SK-N-MC (cell line): ENCODE measurements at regions not wholly inside any gene's neighbourhood (a gene's known extent, or its start where the extent isn't known, plus 50 kb on each side); places are given as distances from the start of the nearest gene placed in this dataset.
"Not testable (repeated sequence)": the region's sequence is repeated elsewhere in the genome, so short reads cannot be mapped to it uniquely, and the experiment has no call there.

Experiments used
- DNase-seq: peaks from one replicate; pipeline ENCODE4 v3.0.0-alpha.2; 2011; ENCODE audit warnings: low read depth, low spot score
- H3K27ac ChIP-seq: fragments of 200-600 bp; sonication (generic); 2 replicates; pipeline ENCODE4 v1.5.1; 2016; ENCODE audit warnings: mixed run types
- H3K36me3 ChIP-seq: fragments of 200-600 bp; sonication (generic); 2 replicates; pipeline ENCODE4 v1.6.1; 2017; ENCODE audit warnings: antibody characterized with exemption, low read length, mixed read lengths; ENCODE audit not compliant: insufficient read depth
- H3K4me3 ChIP-seq: fragments of 200-600 bp; sonication (generic); 2 replicates; pipeline ENCODE4 v1.5.1; 2016
- H3K9ac ChIP-seq: fragments of 200-600 bp; sonication (generic); 2 replicates; pipeline ENCODE4 v1.8.0; 2017; ENCODE audit warnings: mixed run types, mixed read lengths; ENCODE audit not compliant: insufficient read length
- H3K9me3 ChIP-seq: fragments of 200-600 bp; sonication (generic); 2 replicates; pipeline ENCODE4 v1.6.1; 2017; ENCODE audit warnings: low read depth, mild to moderate bottlenecking, antibody characterized with exemption, low read length, moderate library complexity, mixed read lengths
- EZH2 ChIP-seq: fragments of 200-600 bp; sonication (generic); IDR thresholded peaks from one replicate; pipeline ENCODE4 v1.6.1; 2017; ENCODE audit warnings: antibody characterized with exemption
- FOXP2 ChIP-seq: optimal IDR thresholded peaks from 2 replicates; pipeline ENCODE3; 2011; ENCODE audit warnings: mild to moderate bottlenecking, moderate library complexity; ENCODE audit not compliant: insufficient read depth; ENCODE audit errors: extremely low read length, control extremely low read depth
- POLR2AphosphoS5 ChIP-seq: IDR thresholded peaks from 2 replicates; pipeline ENCODE4 v1.6.1; 2012; ENCODE audit warnings: mild to moderate bottlenecking, low read depth, low read length, borderline replicate concordance

GRCh38 chr3:75248974-75249373 is 415.2 kb upstream of the FRG2C start:
- no peak overlapping the region for H3K9ac ChIP-seq
- no peaks in the 10 kb centered on the region for H3K9me3 ChIP-seq
- DNase-seq, result no peak
- TF ChIP-seq POLR2AphosphoS5 (no peak), EZH2 (no peak), FOXP2 (no peak)
- H3K36me3 ChIP-seq, result no peaks in the 10 kb centered on the region
- no peak overlapping the region for H3K4me3 ChIP-seq
- no peak overlapping the region for H3K27ac ChIP-seq

GRCh38 chr3:75254685-75255084 is 409.4 kb upstream of the FRG2C start:
- Histone ChIP-seq H3K27ac (no peak overlapping the region), H3K4me3 (no peak overlapping the region), H3K9me3 (no peaks in the 10 kb centered on the region), H3K9ac (no peak overlapping the region), H3K36me3 (no peaks in the 10 kb centered on the region)
- TF ChIP-seq EZH2, result no peak
- no peak for TF ChIP-seq POLR2AphosphoS5
- no peak for TF ChIP-seq FOXP2
- no peak for DNase-seq

DNA sequence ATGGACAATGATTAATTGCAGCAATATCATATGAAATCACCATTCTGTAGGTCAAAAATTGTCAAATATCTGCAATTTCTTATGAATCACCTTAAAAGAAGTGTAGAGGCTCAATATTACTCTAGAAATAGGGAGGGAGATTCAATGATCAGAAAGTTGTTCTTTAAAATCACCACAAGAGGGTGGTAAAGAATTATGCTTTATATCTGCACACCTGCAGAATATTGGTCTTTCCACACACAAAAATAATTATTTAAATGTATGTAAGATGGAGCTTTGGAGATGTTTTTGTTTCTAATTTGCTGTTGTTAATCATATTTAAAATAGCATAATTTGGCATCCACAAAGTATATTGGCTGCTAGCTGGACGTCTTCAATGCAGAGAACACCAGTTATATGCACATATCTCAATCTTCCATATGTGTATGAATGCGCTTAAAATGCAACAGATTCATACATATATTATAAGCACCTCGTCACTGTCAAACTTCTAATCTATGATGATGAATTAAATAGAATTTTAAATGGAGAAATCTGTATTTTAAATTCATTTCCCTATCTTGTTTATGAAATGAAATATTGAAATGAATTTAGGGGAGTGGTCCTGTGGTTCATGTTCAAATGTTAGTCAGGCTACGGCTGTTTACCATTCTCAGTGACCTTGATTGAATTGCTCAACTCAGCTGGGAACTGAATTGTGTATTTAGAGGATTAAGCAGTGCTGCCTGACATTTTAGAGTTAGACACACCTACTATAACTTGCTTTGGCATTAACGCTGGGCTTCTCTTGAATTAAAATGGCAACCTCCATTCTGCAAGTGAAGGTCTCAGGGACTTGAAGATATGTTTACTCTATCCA is 405.1 kb upstream of the FRG2C start:
- DNase-seq, H3K9me3 ChIP-seq: not testable (repeated sequence)

DNA sequence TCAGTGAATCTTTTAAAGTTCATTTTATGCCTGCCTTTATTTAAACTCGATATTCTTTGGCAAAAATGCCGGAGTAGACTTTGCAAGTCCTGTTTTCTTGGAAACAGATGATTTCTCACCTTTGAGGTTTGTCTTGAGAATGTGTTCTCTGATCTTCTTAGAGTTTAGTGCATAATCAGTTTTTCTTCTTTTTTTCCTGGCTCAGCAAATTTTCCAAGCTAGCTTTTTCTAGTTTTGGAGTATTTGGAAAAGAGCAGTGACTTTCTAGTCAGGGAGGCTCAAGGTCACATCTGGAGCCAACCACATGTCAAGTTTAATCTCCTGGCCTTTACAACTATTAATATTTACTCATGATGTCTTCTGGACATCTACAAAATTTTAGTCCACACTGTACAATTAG is 403.2 kb upstream of the FRG2C start:
- H3K4me3 ChIP-seq, H3K36me3 ChIP-seq, H3K9ac ChIP-seq, DNase-seq, H3K9me3 ChIP-seq, H3K27ac ChIP-seq: not testable (repeated sequence)

More for the DNA sequence above, 405.1 kb upstream of the FRG2C start:
- not testable (repeated sequence) for H3K9ac ChIP-seq, H3K36me3 ChIP-seq, H3K4me3 ChIP-seq, H3K27ac ChIP-seq

- Histone ChIP-seq H3K27ac (no peak overlapping the region), H3K4me3 (no peak overlapping the region), H3K9me3 (no peaks in the 10 kb centered on the region), H3K9ac (no peak overlapping the region), H3K36me3 (no peaks in the 10 kb centered on the region)
- TF ChIP-seq POLR2AphosphoS5, result no peak
- no peak for TF ChIP-seq FOXP2
- no peak for TF ChIP-seq EZH2
- no peak for DNase-seq
Observed at GRCh38 chr3:75262661-75263060, 401.5 kb upstream of the FRG2C start.

GRCh38 chr3:75265897-75266296 is 398.2 kb upstream of the FRG2C start:
- H3K9me3 ChIP-seq, result no peaks in the 10 kb centered on the region
- H3K4me3 ChIP-seq, result no peak overlapping the region
- DNase-seq, result no peak
- no peak overlapping the region for H3K27ac ChIP-seq
- no peak overlapping the region for H3K9ac ChIP-seq
- TF ChIP-seq POLR2AphosphoS5 (no peak), EZH2 (no peak), FOXP2 (no peak)
- H3K36me3 ChIP-seq, result no peaks in the 10 kb centered on the region

GRCh38 chr3:75268576-75268975 is 395.6 kb upstream of the FRG2C start:
- H3K27ac ChIP-seq, H3K36me3 ChIP-seq, H3K9me3 ChIP-seq, DNase-seq, H3K9ac ChIP-seq, H3K4me3 ChIP-seq: not testable (repeated sequence)

- not testable (repeated sequence) for H3K27ac ChIP-seq, DNase-seq, H3K4me3 ChIP-seq, H3K9ac ChIP-seq, H3K9me3 ChIP-seq, H3K36me3 ChIP-seq
Observed at GRCh38 chr3:75272237-75272636, 391.9 kb upstream of the FRG2C start.

DNA sequence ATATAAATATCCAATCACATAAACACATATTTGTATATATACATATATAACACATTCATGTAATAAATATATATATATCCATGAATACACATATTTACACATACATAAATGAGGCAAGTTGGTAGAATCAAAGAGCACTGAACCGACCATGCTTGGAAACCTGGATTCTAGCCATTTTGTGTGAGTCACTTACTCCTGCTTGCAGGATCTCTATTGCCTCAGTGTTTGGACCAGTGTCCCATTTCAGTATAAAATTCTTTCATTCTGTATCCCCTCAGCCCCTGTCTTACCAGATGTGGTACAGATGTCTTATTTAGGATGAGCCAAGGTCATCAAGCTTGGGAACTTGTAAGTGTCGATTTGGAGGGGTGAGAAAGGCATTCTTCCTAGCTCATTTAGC is 391.4 kb upstream of the FRG2C start:
- no peak overlapping the region for H3K4me3 ChIP-seq
- no peak overlapping the region for H3K27ac ChIP-seq
- TF ChIP-seq EZH2 (no peak), POLR2AphosphoS5 (no peak), FOXP2 (no peak)
- DNase-seq, result no peak
- H3K9me3 ChIP-seq, result no peaks in the 10 kb centered on the region
- H3K9ac ChIP-seq, result no peak overlapping the region
- no peaks in the 10 kb centered on the region for H3K36me3 ChIP-seq

DNA sequence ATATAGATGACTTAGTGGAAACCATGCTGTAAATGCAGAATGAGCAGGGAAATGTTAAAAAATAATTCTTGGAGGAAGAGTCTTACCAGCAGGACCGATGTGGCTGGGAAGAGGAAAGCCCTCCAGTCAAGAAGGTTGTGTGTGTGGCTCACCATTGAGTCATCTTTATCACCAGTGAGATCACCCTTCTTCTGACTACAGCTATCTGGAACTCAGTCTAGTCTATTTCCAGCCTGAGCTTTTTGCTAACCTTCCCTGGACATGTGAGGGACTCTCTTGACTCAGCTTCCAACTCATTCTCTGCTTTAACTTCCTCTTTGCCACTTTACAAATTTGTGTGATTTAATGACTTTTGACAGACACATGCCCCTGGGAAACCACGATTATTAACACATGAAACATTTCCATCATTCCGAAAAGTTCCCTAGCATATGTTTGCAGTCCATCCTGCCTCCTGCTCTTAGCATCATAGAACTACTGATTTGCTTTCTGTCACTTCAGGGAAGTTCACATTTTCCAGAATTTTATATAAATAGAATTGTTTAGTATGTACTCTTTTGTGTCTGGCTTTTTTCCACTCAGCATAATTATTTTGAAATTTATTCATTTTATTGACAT is 378.5 kb upstream of the FRG2C start:
- not testable (repeated sequence) for H3K4me3 ChIP-seq, DNase-seq, H3K9ac ChIP-seq, H3K36me3 ChIP-seq, H3K9me3 ChIP-seq, H3K27ac ChIP-seq

- not testable (repeated sequence) for H3K27ac ChIP-seq, H3K36me3 ChIP-seq, H3K4me3 ChIP-seq, H3K9ac ChIP-seq, H3K9me3 ChIP-seq, DNase-seq
Observed at GRCh38 chr3:75288972-75289574, 375.1 kb upstream of the FRG2C start.
